ENCODE measurements at regions not wholly inside any gene's neighbourhood (a gene's known extent, or its start where the extent isn't known, plus 50 kb on each side); places are given as distances from the start of the nearest gene placed in this dataset.

DNA sequence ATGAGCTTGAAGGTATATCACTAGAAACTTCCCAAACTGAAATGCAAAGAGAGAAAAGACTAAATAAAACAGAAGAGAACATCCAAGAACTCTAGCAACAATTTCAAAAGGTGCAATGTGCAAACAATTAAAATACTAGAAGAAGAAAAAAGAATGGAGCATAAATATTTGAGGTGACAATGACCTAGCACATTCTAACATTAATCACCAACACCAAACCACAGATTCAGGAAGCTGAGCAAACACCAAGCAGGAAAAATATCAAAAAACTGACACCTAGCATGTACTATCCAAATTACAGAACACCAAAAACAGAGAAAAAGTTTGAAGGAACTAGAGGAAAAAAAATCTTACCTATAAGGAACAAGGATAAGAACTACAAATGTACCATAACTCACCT lies 460.8 kb downstream of the IRS1 start:
- H3K27ac ChIP-seq: no peak overlapping the region
- no peak for TF ChIP-seq ZFX (IDR thresholded peaks at IDR 0.05)
- TF ChIP-seq, protein P1, sequence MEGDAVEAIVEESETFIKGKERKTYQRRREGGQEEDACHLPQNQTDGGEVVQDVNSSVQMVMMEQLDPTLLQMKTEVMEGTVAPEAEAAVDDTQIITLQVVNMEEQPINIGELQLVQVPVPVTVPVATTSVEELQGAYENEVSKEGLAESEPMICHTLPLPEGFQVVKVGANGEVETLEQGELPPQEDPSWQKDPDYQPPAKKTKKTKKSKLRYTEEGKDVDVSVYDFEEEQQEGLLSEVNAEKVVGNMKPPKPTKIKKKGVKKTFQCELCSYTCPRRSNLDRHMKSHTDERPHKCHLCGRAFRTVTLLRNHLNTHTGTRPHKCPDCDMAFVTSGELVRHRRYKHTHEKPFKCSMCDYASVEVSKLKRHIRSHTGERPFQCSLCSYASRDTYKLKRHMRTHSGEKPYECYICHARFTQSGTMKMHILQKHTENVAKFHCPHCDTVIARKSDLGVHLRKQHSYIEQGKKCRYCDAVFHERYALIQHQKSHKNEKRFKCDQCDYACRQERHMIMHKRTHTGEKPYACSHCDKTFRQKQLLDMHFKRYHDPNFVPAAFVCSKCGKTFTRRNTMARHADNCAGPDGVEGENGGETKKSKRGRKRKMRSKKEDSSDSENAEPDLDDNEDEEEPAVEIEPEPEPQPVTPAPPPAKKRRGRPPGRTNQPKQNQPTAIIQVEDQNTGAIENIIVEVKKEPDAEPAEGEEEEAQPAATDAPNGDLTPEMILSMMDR (conservative IDR thresholded peaks at IDR 0.05): no peak

- H3K27ac ChIP-seq: no peak overlapping the region
- TF ChIP-seq, protein P1 (conservative IDR thresholded peaks at IDR 0.05): no peak
- TF ChIP-seq ZFX (IDR thresholded peaks at IDR 0.05): no peak
These were observed 461.5 kb downstream of the IRS1 start for GRCh38 chr2:226337941-226338600.

DNA sequence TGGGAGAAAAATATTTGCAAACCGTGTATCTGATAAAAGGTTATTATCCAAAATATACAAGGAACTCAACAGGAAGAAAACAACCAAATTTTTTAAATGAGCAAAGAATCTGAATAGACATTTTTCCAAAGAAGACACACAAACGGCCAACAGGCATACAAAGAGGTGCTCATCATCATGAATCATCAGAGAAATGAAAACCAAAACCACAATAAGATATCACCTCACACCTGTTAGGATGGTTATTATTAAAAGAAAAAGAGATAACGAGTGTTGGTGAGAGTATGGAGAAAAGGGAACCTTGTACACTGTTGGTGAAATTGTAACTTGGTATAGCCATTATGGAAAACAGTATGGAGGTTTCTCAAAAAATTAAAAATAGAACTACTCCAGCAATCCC lies 463.3 kb downstream of the IRS1 start:
- no peak for TF ChIP-seq ZFX (IDR thresholded peaks at IDR 0.05)
- TF ChIP-seq, protein P1 (conservative IDR thresholded peaks at IDR 0.05): no peak
- no peak overlapping the region for H3K27ac ChIP-seq

DNA sequence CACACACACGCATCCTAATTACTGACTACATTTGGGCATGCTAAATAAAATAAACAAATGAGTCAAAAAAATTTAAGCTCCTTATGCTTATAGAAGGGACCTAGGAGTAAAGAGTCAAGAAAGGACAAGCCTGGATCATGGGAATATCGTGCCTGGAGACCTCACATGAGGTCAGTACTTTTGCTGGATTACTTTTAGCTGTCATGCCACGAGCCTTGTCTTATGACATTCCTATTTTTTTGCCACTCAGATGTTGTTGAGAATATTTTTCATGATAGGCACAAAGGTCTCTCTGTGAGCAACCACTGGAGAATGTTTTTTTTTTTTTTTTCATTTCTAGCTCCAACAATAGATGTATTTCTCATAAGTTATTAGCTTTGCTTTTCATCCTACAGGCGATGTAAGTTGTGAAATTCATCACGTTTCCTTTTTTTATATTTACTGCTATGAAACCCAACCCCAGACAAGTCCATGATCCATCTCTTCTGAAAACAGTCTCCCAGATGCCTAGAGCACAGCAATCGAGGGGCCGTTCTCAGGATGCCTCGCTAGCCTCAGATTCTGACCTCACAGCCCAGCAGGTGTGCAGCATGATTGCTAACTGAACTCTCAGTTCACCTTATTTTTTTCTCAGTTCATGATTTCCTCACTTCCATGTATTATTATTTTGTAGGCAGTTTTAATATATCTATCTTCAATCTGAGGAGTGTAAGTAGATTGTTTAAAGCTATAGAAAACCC lies 464.5 kb downstream of the IRS1 start:
- H3K27ac ChIP-seq: no peak overlapping the region
- TF ChIP-seq, protein P1 (conservative IDR thresholded peaks at IDR 0.05): no peak
- TF ChIP-seq ZFX (IDR thresholded peaks at IDR 0.05): no peak

GRCh38 chr2:226333388-226333787 lies 466.2 kb downstream of the IRS1 start:
- TF ChIP-seq, protein P1 (conservative IDR thresholded peaks at IDR 0.05): no peak
- no peak for TF ChIP-seq ZFX (IDR thresholded peaks at IDR 0.05)
- H3K27ac ChIP-seq: no peak overlapping the region

GRCh38 chr2:226330206-226330605 lies 469.4 kb downstream of the IRS1 start:
- H3K27ac ChIP-seq: no peak overlapping the region
- TF ChIP-seq ZFX (IDR thresholded peaks at IDR 0.05): no peak
- TF ChIP-seq, protein P1 (conservative IDR thresholded peaks at IDR 0.05): no peak

GRCh38 chr2:226329180-226329579 lies 470.4 kb downstream of the IRS1 start:
- no peak for TF ChIP-seq ZFX (IDR thresholded peaks at IDR 0.05)
- TF ChIP-seq, protein P1 (conservative IDR thresholded peaks at IDR 0.05): no peak
- H3K27ac ChIP-seq: no peak overlapping the region
